ENCODE measurements at regions not wholly inside any gene's neighbourhood (a gene's known extent, or its start where the extent isn't known, plus 50 kb on each side); places are given as distances from the start of the nearest gene placed in this dataset.

DNA sequence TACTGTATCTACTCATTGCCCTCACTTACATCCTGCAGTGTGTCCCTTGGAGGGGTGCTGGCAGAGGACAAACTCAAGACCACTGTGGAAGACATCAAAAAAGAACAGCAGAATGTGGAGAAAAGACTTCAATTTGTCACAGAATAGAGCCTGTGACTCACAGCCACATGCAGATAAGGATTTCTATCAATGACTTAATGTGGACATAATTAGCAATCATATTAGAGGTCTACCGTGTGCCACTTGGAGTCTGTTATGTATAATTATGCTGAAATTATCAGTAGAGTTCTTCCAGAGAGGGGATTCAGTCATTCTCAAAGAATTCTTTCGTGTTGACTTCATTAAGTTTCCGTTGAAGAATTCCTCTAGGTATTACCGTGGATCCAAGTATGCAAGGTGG is 473.5 kb downstream of the MIAT start:
- no peak for DNase-seq (ENCODE audit: low read depth in 4 of 4, low spot score in 3 of 4)

- DNase-seq (ENCODE audit: low read depth in 4 of 4, low spot score in 3 of 4), result no peak
Observed at GRCh38 chr22:27131346-27131745, 474.0 kb downstream of the MIAT start.

- no peak for DNase-seq (ENCODE audit: low read depth in 4 of 4, low spot score in 3 of 4)
Observed at GRCh38 chr22:27132400-27132799, 475.0 kb downstream of the MIAT start.

- DNase-seq (ENCODE audit: low read depth in 4 of 4, low spot score in 3 of 4), result no peak
Observed at GRCh38 chr22:27133019-27133431, 475.6 kb downstream of the MIAT start.

DNA sequence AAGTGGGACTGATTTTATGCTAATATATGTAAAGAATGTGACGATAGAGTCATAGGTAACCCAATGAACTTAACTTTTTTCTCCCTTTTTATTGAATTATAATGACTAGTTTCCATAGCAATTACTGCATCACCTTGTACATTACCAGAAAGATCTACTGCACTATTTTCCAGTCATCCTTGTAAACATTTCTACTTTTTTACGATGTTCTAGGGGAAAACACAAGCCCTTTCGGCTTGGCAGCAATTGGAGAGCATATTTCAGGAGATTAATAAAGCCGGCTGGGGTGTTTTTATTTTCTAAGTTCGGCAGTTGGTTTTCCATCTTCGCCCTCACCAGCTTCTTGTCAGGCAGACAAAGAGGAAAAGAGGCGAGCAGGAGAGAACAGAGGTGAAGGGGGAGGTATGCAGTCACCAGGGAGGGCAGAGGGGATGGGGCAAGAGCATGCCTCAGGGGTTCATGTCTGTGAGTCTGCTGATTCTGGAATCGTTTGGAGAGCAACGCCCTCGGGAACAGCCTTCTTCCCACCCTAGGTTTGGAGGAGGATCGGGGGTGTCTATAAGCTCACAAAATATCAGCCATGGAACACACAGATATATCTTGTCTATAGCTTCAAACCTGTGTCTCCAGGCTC is 476.4 kb downstream of the MIAT start:
- no peak for DNase-seq (ENCODE audit: low read depth in 4 of 4, low spot score in 3 of 4)

GRCh38 chr22:27134315-27134701 is 476.9 kb downstream of the MIAT start:
- DNase-seq (ENCODE audit: low read depth in 4 of 4, low spot score in 3 of 4), result no peak

GRCh38 chr22:27135031-27135981 is 477.9 kb downstream of the MIAT start:
- no peak for DNase-seq (ENCODE audit: low read depth in 4 of 4, low spot score in 3 of 4)

DNA sequence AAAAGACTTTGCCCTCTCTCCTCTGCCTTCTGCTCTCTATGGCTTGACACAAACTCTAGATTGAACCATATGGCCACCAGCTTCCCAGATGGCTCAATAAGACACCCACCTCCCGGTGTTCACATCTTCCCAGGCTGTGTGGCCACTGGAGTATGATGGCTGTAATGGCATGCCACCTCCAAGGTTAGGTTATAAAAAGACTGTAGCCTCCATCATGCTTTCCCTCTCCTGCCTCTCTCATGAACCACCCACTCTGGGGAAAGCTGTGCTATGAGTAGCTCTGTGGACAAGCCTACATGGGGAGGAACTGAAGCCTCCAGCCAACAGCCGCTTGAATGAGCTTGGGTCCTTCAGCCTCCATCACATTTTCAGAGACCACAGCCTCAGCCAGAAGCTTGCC is 479.2 kb downstream of the MIAT start:
- no peak for DNase-seq (ENCODE audit: low read depth in 4 of 4, low spot score in 3 of 4)

GRCh38 chr22:27137871-27138337 is 480.5 kb downstream of the MIAT start:
- DNase-seq (ENCODE audit: low read depth in 4 of 4, low spot score in 3 of 4), result no peak

GRCh38 chr22:27138471-27138870 is 481.1 kb downstream of the MIAT start:
- DNase-seq (ENCODE audit: low read depth in 4 of 4, low spot score in 3 of 4), result no peak

GRCh38 chr22:27139935-27140511 is 482.6 kb downstream of the MIAT start:
- no peak for DNase-seq (ENCODE audit: low read depth in 4 of 4, low spot score in 3 of 4)

GRCh38 chr22:27142286-27142685 is 484.9 kb downstream of the MIAT start:
- no peak for DNase-seq (ENCODE audit: low read depth in 4 of 4, low spot score in 3 of 4)

DNA sequence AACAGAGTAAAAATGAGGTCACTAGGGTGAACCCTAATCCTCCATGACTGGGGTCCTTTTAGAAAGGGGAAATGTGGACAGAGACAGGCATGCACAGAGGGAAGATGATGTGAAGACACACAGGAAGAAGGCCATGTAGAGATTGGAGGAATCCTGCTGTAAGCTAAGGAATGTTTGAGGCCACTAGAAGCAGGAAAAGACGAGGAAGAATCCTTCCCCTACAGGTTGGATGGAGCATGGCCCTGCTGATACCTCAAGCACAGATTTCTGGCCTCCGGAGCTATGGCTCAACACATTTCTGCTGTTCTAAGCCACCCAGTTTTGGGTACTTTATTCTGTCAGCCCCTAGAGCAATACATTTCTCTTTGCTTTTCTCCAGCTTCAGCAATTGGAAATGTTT is 486.9 kb downstream of the MIAT start:
- DNase-seq (ENCODE audit: low read depth in 4 of 4, low spot score in 3 of 4), result no peak

DNA sequence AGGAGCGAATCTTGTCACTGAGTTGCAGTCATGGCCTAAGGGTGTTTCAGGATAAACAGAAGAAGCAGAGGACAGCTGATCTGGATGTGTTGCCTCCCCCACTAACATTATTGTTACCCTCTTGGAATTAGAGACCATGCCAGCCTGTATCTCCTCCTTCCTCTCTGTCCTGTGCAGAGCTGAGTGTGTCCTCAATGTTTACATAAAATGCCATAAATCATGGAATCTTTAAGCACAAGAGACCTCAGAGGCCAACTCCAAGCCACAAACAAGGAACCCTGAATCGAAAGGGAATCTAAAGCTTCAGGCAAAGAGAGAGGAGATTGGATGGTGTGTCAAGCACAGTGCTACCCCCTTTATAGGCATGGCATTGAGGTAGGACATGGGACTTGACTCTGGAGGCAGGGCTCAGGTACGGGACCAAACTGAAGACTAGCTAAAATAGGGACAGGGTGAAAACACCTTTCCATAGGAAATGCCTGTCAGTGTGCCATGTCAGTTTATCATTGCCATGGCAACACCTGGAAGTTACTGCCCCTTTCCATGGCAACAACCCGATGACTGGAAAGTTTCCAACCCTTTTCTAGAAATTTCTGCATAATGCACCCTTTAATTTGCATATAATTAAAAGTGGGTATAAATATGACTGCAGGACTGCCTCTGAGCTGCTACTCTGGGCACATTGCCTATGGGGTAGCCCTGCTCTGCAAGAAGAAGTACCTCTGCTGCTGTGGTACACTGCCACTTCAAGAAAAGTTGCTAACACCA is 489.7 kb downstream of the MIAT start:
- DNase-seq (ENCODE audit: low read depth in 4 of 4, low spot score in 3 of 4), result no peak

DNA sequence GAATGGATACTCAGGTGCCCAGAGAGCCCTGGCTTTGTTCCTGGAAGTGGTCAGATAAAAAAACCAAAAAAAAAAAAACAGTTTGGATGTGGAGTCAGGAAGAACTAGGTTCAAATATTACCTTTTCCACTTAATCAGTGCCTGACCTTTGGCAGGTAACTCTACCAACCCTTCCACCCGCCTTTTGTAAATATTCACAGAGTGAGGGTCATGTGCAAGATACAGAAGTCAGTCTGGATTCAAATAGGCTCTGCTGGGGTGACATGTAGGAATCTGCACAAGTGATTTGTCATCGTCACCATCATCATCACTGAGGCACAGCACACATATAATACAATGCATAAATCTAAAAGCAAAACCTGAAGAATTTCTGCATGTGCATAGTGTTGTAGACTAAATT is 490.7 kb downstream of the MIAT start:
- DNase-seq (ENCODE audit: low read depth in 4 of 4, low spot score in 3 of 4), result no peak

- no peak for DNase-seq (ENCODE audit: low read depth in 4 of 4, low spot score in 3 of 4)
Observed at GRCh38 chr22:27148886-27149470, 491.6 kb downstream of the MIAT start.

GRCh38 chr22:27149921-27150543 is 492.6 kb downstream of the MIAT start:
- no peak for DNase-seq (ENCODE audit: low read depth in 4 of 4, low spot score in 3 of 4)

DNA sequence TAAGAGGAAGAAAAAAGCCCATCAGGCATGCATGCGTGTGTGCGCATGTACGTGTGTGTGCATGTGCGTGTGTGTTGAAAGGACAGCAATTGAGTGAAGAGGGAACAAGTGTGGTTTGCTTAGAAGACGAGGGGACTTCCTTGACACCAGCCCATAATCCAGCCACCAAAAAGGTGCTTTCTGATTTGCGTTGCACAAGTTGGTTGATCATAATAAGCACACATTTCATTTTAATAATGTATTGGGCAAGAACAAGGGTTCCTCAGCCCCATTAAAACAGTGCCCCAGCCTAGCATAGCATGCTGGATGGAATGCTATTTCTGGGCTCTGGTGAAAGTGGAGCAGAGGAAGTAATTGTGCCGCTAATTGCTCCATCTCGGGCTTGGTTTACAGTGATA is 493.2 kb downstream of the MIAT start:
- DNase-seq (ENCODE audit: low read depth in 4 of 4, low spot score in 3 of 4), result no peak

DNA sequence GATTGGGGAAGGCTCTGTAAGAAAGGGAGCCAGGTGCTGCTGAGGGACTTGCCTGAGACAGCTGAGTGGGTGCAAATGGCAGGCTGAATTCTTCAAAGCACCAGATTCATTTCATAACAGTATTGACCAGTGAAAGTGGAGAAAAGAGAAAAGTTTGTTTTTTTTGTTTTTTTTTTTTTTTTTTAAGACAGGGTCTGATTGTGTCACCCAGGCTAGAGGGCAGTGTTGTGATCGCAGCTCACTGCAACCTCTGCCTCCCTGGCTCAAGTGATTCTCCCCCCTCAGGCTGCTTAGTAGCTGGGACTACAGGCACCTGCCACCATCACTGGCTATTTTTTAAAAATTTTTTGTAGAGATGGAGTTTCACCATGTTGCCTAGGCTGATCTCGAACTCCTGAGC is 494.0 kb downstream of the MIAT start:
- DNase-seq (ENCODE audit: low read depth in 4 of 4, low spot score in 3 of 4), result no peak

DNA sequence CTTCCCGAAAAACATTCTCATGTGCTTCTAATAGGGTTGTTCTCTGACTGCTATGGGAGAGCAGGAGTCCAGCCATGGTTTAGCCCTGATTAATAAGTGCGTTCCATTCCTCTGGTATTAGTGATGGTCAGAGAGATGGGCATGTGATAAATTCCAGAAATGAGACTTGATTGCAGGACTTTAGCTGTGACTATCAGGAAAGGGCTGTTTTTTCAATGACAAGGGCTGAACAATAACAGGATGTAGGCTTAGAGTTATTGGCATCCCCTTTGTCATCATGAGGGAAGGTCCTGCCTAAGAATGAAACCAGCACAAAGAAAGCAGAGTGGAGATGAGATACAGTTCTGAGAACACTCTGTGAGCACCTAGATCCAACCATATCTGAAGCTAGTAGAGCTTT is 494.6 kb downstream of the MIAT start:
- no peak for DNase-seq (ENCODE audit: low read depth in 4 of 4, low spot score in 3 of 4)

Data from left renal pelvis (tissue), 4 donors.